HG02588 (cell line): ENCODE measurements at regions not wholly inside any gene's neighbourhood (a gene's known extent, or its start where the extent isn't known, plus 50 kb on each side); places are given as distances from the start of the nearest gene placed in this dataset.

Source experiments
- ATAC-seq: cut with Tn5 transposase; IDR thresholded peaks from one replicate; pipeline ENCODE4 v1.9.1; 2021; ENCODE audit warnings: mild to moderate bottlenecking, moderate library complexity; ENCODE audit not compliant: unreplicated experiment

- ATAC-seq: no peak
Measured at GRCh38 chr5:133882846-133883245, 85.6 kb downstream of the C5orf15 start.

- ATAC-seq: no peak
Measured at GRCh38 chr5:133882389-133882695, 86.1 kb downstream of the C5orf15 start.

- no peak for ATAC-seq
Measured at GRCh38 chr5:133881576-133882388, 86.6 kb downstream of the C5orf15 start.

- ATAC-seq: no peak
Measured at GRCh38 chr5:133878236-133878555, 90.2 kb downstream of the C5orf15 start.

GRCh38 chr5:133877351-133878235, 90.8 kb downstream of the C5orf15 start:
- no peak for ATAC-seq

- no peak for ATAC-seq
Measured at GRCh38 chr5:133876266-133876665, 92.2 kb downstream of the C5orf15 start.

GRCh38 chr5:133875179-133875578, 93.2 kb downstream of the C5orf15 start:
- ATAC-seq: no peak

- ATAC-seq: no peak
Measured at GRCh38 chr5:133873449-133873848, 95.0 kb downstream of the C5orf15 start.

- no peak for ATAC-seq
Measured at GRCh38 chr5:133870661-133871060, 97.8 kb downstream of the C5orf15 start.

- ATAC-seq: no peak
Measured at GRCh38 chr5:133869519-133870335, 98.7 kb downstream of the C5orf15 start.

- ATAC-seq: no peak
Measured at GRCh38 chr5:133868946-133869518, 99.4 kb downstream of the C5orf15 start.

- no peak for ATAC-seq
Measured at GRCh38 chr5:133867851-133868545, 100.4 kb downstream of the C5orf15 start.

GRCh38 chr5:133867341-133867740, 101.1 kb downstream of the C5orf15 start:
- no peak for ATAC-seq

GRCh38 chr5:133866903-133867245, 101.6 kb downstream of the C5orf15 start:
- no peak for ATAC-seq

GRCh38 chr5:133866160-133866902, 102.1 kb downstream of the C5orf15 start:
- ATAC-seq: no peak

GRCh38 chr5:133865113-133865512, 103.3 kb downstream of the C5orf15 start:
- no peak for ATAC-seq

- no peak for ATAC-seq
Measured at GRCh38 chr5:133864711-133865110, 103.7 kb downstream of the C5orf15 start.

- no peak for ATAC-seq
Measured at GRCh38 chr5:133863857-133864585, 104.4 kb downstream of the C5orf15 start.

GRCh38 chr5:133861161-133861737, 107.2 kb downstream of the C5orf15 start:
- no peak for ATAC-seq
